A673 (cell line): ENCODE measurements at regions not wholly inside any gene's neighbourhood (a gene's known extent, or its start where the extent isn't known, plus 50 kb on each side); places are given as distances from the start of the nearest gene placed in this dataset.

Source experiments
- BruUV-seq: library from RNA; stranded (reverse); fragments of 400-500 nt; replicated peaks from 2 replicates; lab custom pipeline; 2021; lab: Mats Ljungman, UMichigan
- CTCF ChIA-PET: fragments of 300-600 bp; sonication (Branson Sonifier 250); formaldehyde crosslinking; loops from one replicate; lab custom pipeline; 2022; ENCODE audit warnings: antibody characterized with exemption; lab: Charles Lee
- POLR2A ChIA-PET: fragments of 300-600 bp; sonication (Branson Sonifier 250); formaldehyde crosslinking; loops from one replicate; lab custom pipeline; 2022; ENCODE audit warnings: antibody characterized with exemption; ENCODE audit not compliant: low non-redundant PET; lab: Charles Lee
- DNase-seq: peaks from one replicate; pipeline ENCODE4 v3.0.0-alpha.2; 2015; ENCODE audit warnings: low spot score
- H3K27ac ChIP-seq: fragments of 200-600 bp; sonication (generic); 2 replicates; pipeline ENCODE4 v1.5.1; 2016; ENCODE audit warnings: mixed run types, low read depth, mild to moderate bottlenecking, mixed read lengths, antibody characterized with exemption, low read length; ENCODE audit not compliant: poor library complexity, severe bottlenecking
- H3K27me3 ChIP-seq: fragments of 200-600 bp; sonication (generic); replicated peaks from 2 replicates; pipeline ENCODE4 v1.6.1; 2017; ENCODE audit warnings: mixed run types, low read depth, mild to moderate bottlenecking, mixed read lengths, antibody characterized with exemption, low read length; ENCODE audit not compliant: insufficient read depth, poor library complexity
- H3K36me3 ChIP-seq: fragments of 200-600 bp; sonication (generic); 2 replicates; pipeline ENCODE4 v1.6.1; 2016; ENCODE audit warnings: mixed run types, mild to moderate bottlenecking, mixed read lengths, antibody characterized with exemption, low read length; ENCODE audit not compliant: insufficient read depth, poor library complexity, severe bottlenecking
- H3K4me1 ChIP-seq: fragments of 200-600 bp; sonication (generic); 2 replicates; pipeline ENCODE4 v1.6.1; 2017; ENCODE audit warnings: mixed run types, mild to moderate bottlenecking, mixed read lengths, antibody characterized with exemption, low read length; ENCODE audit not compliant: insufficient read depth, poor library complexity, severe bottlenecking
- H3K4me3 ChIP-seq: fragments of 200-600 bp; sonication (generic); 2 replicates; pipeline ENCODE4 v1.5.1; 2016; ENCODE audit warnings: low read depth, mixed run types, mild to moderate bottlenecking, mixed read lengths, low read length; ENCODE audit not compliant: poor library complexity, severe bottlenecking
- H3K9me3 ChIP-seq: fragments of 200-600 bp; sonication (generic); 2 replicates; pipeline ENCODE4 v1.6.1; 2016; ENCODE audit warnings: mixed run types, low read depth, mild to moderate bottlenecking, mixed read lengths, antibody characterized with exemption, low read length; ENCODE audit not compliant: poor library complexity, severe bottlenecking
- CTCF ChIP-seq: fragments of 300-800, 200-600 bp; sonication (generic); conservative IDR thresholded peaks from 2 replicates; pipeline ENCODE4 v1.5.1; 2017; ENCODE audit warnings: low read depth, mild to moderate bottlenecking, antibody characterized with exemption, low read length, moderate library complexity, mixed read lengths
- EZH2 ChIP-seq: fragments of 200-600 bp; sonication (generic); IDR thresholded peaks from 2 replicates; pipeline ENCODE4 v1.6.1; 2017; ENCODE audit warnings: borderline replicate concordance, low read depth, mild to moderate bottlenecking, mixed read lengths, antibody characterized with exemption, low read length; ENCODE audit not compliant: poor library complexity, severe bottlenecking
- intact Hi-C: fragments of 100-400 bp; cut with micrococcal nuclease; formaldehyde crosslinking; loops from one replicate; pipeline ENCODE4 v1.10.0; 2022; ENCODE audit not compliant: unreplicated experiment

- CTCF ChIA-PET = no interaction called here
- no peak overlapping the region for H3K4me3 ChIP-seq
- no peaks in the 10 kb centered on the region for H3K27me3 ChIP-seq
- BruUV-seq = no TSS peak
- intact Hi-C loops = no loop called here
- POLR2A ChIA-PET = no interaction called here
- TF ChIP-seq EZH2 (no peak), CTCF (no peak)
- peaks cover 3% of the 10 kb centered on the region for H3K4me1 ChIP-seq
- H3K9me3 ChIP-seq = peaks cover 4% of the 10 kb centered on the region
- DNase-seq = no peak
- H3K27ac ChIP-seq = no peak overlapping the region
- no peaks in the 10 kb centered on the region for H3K36me3 ChIP-seq
These were observed 124.7 kb upstream of the FAM9B start for GRCh38 chrX:9158611-9159010.

GRCh38 chrX:9160698-9161329, 126.9 kb upstream of the FAM9B start:
- H3K4me1 ChIP-seq = peaks cover 4% of the 10 kb centered on the region
- ChIA-PET POLR2A (no interaction called here), CTCF (no interaction called here)
- H3K36me3 ChIP-seq = no peaks in the 10 kb centered on the region
- H3K4me3 ChIP-seq = no peak overlapping the region
- TF ChIP-seq CTCF = no peak
- no peak overlapping the region for H3K27ac ChIP-seq
- no peaks in the 10 kb centered on the region for H3K27me3 ChIP-seq
- DNase-seq = no peak
- no TSS peak for BruUV-seq
- intact Hi-C loops = no loop called here
- no peaks in the 10 kb centered on the region for H3K9me3 ChIP-seq

- Histone ChIP-seq H3K4me3 (no peak overlapping the region), H3K9me3 (no peaks in the 10 kb centered on the region), H3K27me3 (no peaks in the 10 kb centered on the region), H3K4me1 (peaks cover 4% of the 10 kb centered on the region), H3K27ac (no peak overlapping the region), H3K36me3 (no peaks in the 10 kb centered on the region)
- DNase-seq = no peak
- no peak for TF ChIP-seq EZH2
- TF ChIP-seq CTCF = no peak
- no TSS peak for BruUV-seq
- CTCF ChIA-PET = no interaction called here
- POLR2A ChIA-PET = no interaction called here
- intact Hi-C loops = no loop called here
These were observed 128.8 kb upstream of the FAM9B start for GRCh38 chrX:9162698-9163097.
